B cell (primary cell): ENCODE measurements at regions not wholly inside any gene's neighbourhood (a gene's known extent, or its start where the extent isn't known, plus 50 kb on each side); places are given as distances from the start of the nearest gene placed in this dataset.

Experiments
- ATAC-seq: fragments of 200-7000 bp; cut with Tn5 transposase; one replicate; pipeline ENCODE4 v1.10.0; 2021; ENCODE audit warnings: low read depth, mild to moderate bottlenecking, moderate number of reproducible peaks, moderate library complexity
- CTCF ChIA-PET: fragments of 350-600 bp; sonication (Branson Sonifier 250); formaldehyde crosslinking; loops from one replicate; lab custom pipeline; 2021; ENCODE audit warnings: antibody characterized with exemption, inconsistent platforms; lab: Charles Lee
- POLR2A ChIA-PET: fragments of 350-600 bp; sonication (Branson Sonifier 250); formaldehyde crosslinking; loops from one replicate; lab custom pipeline; 2021; ENCODE audit warnings: antibody characterized with exemption; lab: Charles Lee
- DNase-seq: peaks from one replicate; pipeline ENCODE4 v3.0.0; 2013
- H2AFZ ChIP-seq: 2 replicates; pipeline ENCODE4 v1.6.1; 2012; ENCODE audit warnings: mild to moderate bottlenecking, low read depth, low read length; ENCODE audit not compliant: insufficient read depth, poor library complexity, severe bottlenecking
- H3K27ac ChIP-seq, 2 donors: 1 replicate in 1 of 2; 2 replicates in 1 of 2; pipeline ENCODE4 v1.5.1; 2012 to 2013; ENCODE audit warnings: low read length in 2 of 2, mild to moderate bottlenecking in 2 of 2, moderate library complexity in 1 of 2
- H3K27me3 ChIP-seq, 4 experiments: fragments of 200-600 bp in 1 of 4; sonication (generic) in 1 of 4; replicated peaks in 1 of 4; 1 replicate in 2 of 4; 2 replicates in 2 of 4; pipeline versions ENCODE4 v1.6.1 to v1.7.0; 2013 to 2016; ENCODE audit warnings: low read length in 3 of 4, mild to moderate bottlenecking in 2 of 4, mixed read lengths in 1 of 4, moderate library complexity in 1 of 4; ENCODE audit not compliant: insufficient read depth in 4 of 4, control insufficient read depth in 3 of 4; ENCODE audit errors: control extremely low read depth in 1 of 4
- H3K36me3 ChIP-seq, 2 experiments: replicated peaks in 1 of 2; 1 replicate in 1 of 2; 2 replicates in 1 of 2; pipeline versions ENCODE4 v1.6.1 to v1.7.1; 2013; ENCODE audit warnings: low read length in 1 of 2; ENCODE audit not compliant: insufficient read depth in 2 of 2, control insufficient read depth in 1 of 2; ENCODE audit errors: control extremely low read depth in 1 of 2, extremely low read depth in 1 of 2
- H3K4me1 ChIP-seq, 2 donors: fragments of 200-600 bp in 1 of 2; sonication (generic) in 1 of 2; 1 replicate in 1 of 2; 2 replicates in 1 of 2; pipeline versions ENCODE4 v1.5.1 to v1.6.1; 2013 to 2017; ENCODE audit warnings: low read length in 2 of 2; ENCODE audit not compliant: control insufficient read depth in 2 of 2, insufficient read depth in 2 of 2
- H3K4me2 ChIP-seq: replicated peaks from 2 replicates; pipeline ENCODE3; 2012; ENCODE audit warnings: mild to moderate bottlenecking, low read depth, low read length; ENCODE audit not compliant: poor library complexity, severe bottlenecking
- H3K4me3 ChIP-seq, 5 experiments: fragments of 200-600 bp in 1 of 5; sonication (generic) in 1 of 5; 1 replicate in 3 of 5; 2 replicates in 2 of 5; pipeline versions ENCODE4 v1.5.1 to v1.7.0; 2011 to 2016; ENCODE audit warnings: low read length in 4 of 5, mild to moderate bottlenecking in 4 of 5, low read depth in 2 of 5, control low read depth in 1 of 5, moderate library complexity in 1 of 5; ENCODE audit not compliant: insufficient read depth in 1 of 5; ENCODE audit errors: control extremely low read depth in 1 of 5, extremely low read depth in 1 of 5
- H3K79me2 ChIP-seq: fragments of 200-600 bp; sonication (generic); one replicate; pipeline ENCODE4 v1.6.0; 2016; ENCODE audit warnings: low read length; ENCODE audit not compliant: control insufficient read depth, insufficient read depth
- H3K9ac ChIP-seq: fragments of 200-600 bp; sonication (generic); 2 replicates; pipeline ENCODE4 v1.6.1; 2017; ENCODE audit warnings: mild to moderate bottlenecking, low read length, moderate library complexity
- H3K9me3 ChIP-seq, 3 donors: one replicate each; pipeline versions ENCODE4 v1.6.1 to v1.7.1; 2013; ENCODE audit warnings: low read length in 2 of 3; ENCODE audit not compliant: control insufficient read depth in 2 of 3, insufficient read depth in 1 of 3; ENCODE audit errors: control extremely low read depth in 1 of 3
- H4K20me1 ChIP-seq: 2 replicates; pipeline ENCODE4 v1.6.0; 2012; ENCODE audit warnings: mild to moderate bottlenecking, low read length; ENCODE audit not compliant: insufficient read depth, control insufficient read depth, poor library complexity, severe bottlenecking
- H3K27ac Mint-ChIP-seq: one replicate; pipeline ENCODE4 v1.8.0; 2021; ENCODE audit warnings: mixed read lengths
- H3K27me3 Mint-ChIP-seq: one replicate; pipeline ENCODE4 v1.8.0; 2021; ENCODE audit warnings: mixed read lengths
- H3K4me1 Mint-ChIP-seq: one replicate; pipeline ENCODE4 v1.8.0; 2021; ENCODE audit warnings: mixed read lengths
- H3K4me3 Mint-ChIP-seq: one replicate; pipeline ENCODE4 v1.8.0; 2021; ENCODE audit warnings: mixed read lengths
- H3K9me3 Mint-ChIP-seq: one replicate; pipeline ENCODE4 v1.8.0; 2022; ENCODE audit warnings: mixed read lengths; ENCODE audit not compliant: insufficient read depth
- EZH2 ChIP-seq: IDR thresholded peaks from 2 replicates; pipeline ENCODE4 v1.6.1; 2012; ENCODE audit warnings: borderline replicate concordance, low read depth, mild to moderate bottlenecking, moderate library complexity, low read length; ENCODE audit not compliant: insufficient read depth, poor library complexity, severe bottlenecking
- WGBS: methylation state at CpG from one replicate; pipeline ENCODE4 v1.1.5; 2013; ENCODE audit warnings: missing lambda C conversion rate; ENCODE audit not compliant: insufficient coverage; 5-methylcytosine and 5-hydroxymethylcytosine counted together
- intact Hi-C: fragments of 100-400 bp; cut with micrococcal nuclease; formaldehyde crosslinking; loops from one replicate; pipeline ENCODE4 v1.10.0; 2022
- TF ChIP-seq, protein P1 (sequence below): fragments of 200-600 bp; IDR thresholded peaks from one replicate; pipeline ENCODE4 v1.8.0; 2022; ENCODE audit warnings: antibody characterized with exemption, mild to moderate bottlenecking

DNA sequence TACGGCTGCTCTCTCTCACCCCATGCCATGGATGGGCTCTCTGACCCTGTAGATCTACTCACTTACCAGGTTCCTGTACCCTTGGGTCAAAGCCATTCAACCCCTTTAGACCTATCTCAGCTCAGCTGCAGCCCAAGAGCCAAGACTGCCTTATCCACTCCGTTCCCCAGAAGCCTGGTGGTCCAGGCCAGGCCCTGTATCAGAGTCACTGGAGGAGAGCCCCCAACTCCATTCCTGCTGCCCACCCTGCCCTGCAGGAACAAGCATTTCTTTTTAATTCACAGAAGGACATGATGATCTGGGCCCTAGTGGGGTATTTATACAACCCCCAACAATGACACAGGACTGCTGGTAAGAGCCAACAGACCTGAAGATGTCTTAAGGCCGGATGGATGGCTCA, 76.8 kb downstream of the AIPL1 start:
- no peak overlapping the region for H3K27ac ChIP-seq
- intact Hi-C loops: no loop called here
- H3K9me3 ChIP-seq: no peaks in the 10 kb centered on the region
- H3K9me3 Mint-ChIP-seq: no peaks in the 10 kb centered on the region
- H3K9ac ChIP-seq: no peak overlapping the region
- peaks cover 26% of the 10 kb centered on the region for H3K27me3 Mint-ChIP-seq
- no peak overlapping the region for H3K4me2 ChIP-seq
- no peak overlapping the region for H3K4me3 ChIP-seq
- no peaks in the 10 kb centered on the region for H3K79me2 ChIP-seq
- POLR2A ChIA-PET: no interaction called here
- H3K4me1 Mint-ChIP-seq: no peaks in the 10 kb centered on the region
- H4K20me1 ChIP-seq: no peaks in the 10 kb centered on the region
- ATAC-seq (no peak), DNase-seq (no peak)
- H3K27me3 ChIP-seq: peaks cover 0 to 8% (median 1%) of the 10 kb centered on the region in 4 experiments
- no peaks in the 10 kb centered on the region for H3K4me1 ChIP-seq
- no peak overlapping the region for H3K27ac Mint-ChIP-seq
- no peaks in the 10 kb centered on the region for H3K36me3 ChIP-seq
- TF ChIP-seq, protein P1, sequence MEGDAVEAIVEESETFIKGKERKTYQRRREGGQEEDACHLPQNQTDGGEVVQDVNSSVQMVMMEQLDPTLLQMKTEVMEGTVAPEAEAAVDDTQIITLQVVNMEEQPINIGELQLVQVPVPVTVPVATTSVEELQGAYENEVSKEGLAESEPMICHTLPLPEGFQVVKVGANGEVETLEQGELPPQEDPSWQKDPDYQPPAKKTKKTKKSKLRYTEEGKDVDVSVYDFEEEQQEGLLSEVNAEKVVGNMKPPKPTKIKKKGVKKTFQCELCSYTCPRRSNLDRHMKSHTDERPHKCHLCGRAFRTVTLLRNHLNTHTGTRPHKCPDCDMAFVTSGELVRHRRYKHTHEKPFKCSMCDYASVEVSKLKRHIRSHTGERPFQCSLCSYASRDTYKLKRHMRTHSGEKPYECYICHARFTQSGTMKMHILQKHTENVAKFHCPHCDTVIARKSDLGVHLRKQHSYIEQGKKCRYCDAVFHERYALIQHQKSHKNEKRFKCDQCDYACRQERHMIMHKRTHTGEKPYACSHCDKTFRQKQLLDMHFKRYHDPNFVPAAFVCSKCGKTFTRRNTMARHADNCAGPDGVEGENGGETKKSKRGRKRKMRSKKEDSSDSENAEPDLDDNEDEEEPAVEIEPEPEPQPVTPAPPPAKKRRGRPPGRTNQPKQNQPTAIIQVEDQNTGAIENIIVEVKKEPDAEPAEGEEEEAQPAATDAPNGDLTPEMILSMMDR: no peak
- TF ChIP-seq EZH2: no peak
- H2AFZ ChIP-seq: no peak overlapping the region
- no peak overlapping the region for H3K4me3 Mint-ChIP-seq
- CTCF ChIA-PET: no interaction called here
- WGBS: 91% methylated on average over 3 of the region's 3 CpGs

GRCh38 chr17:6356562-6356961, 78.4 kb downstream of the AIPL1 start:
- ChIA-PET POLR2A (no interaction called here), CTCF (no interaction called here)
- Histone ChIP-seq H3K27me3 (peaks cover 0 to 3% (median 0%) of the 10 kb centered on the region in 4 experiments), H3K4me1 (no peaks in the 10 kb centered on the region), H3K4me3 (no peak overlapping the region), H3K79me2 (no peaks in the 10 kb centered on the region), H2AFZ (no peak overlapping the region), H3K9ac (no peak overlapping the region), H3K36me3 (no peaks in the 10 kb centered on the region), H3K9me3 (no peaks in the 10 kb centered on the region), H3K4me2 (no peak overlapping the region), H3K27ac (no peak overlapping the region), H4K20me1 (no peaks in the 10 kb centered on the region)
- no peak for ATAC-seq
- no peak for DNase-seq
- Mint-ChIP-seq H3K27me3 (peaks cover 29% of the 10 kb centered on the region), H3K4me1 (no peaks in the 10 kb centered on the region), H3K9me3 (no peaks in the 10 kb centered on the region), H3K4me3 (no peak overlapping the region), H3K27ac (no peak overlapping the region)
- WGBS: 81% methylated on average over 4 of the region's 4 CpGs
- TF ChIP-seq EZH2: no peak
- TF ChIP-seq, protein P1: no peak
- intact Hi-C loops: no loop called here
